ENCODE measurements at regions not wholly inside any gene's neighbourhood (a gene's known extent, or its start where the extent isn't known, plus 50 kb on each side); places are given as distances from the start of the nearest gene placed in this dataset.

- TF ChIP-seq RAD21 (IDR thresholded peaks at IDR 0.05 in 1 of 2, conservative IDR thresholded peaks at IDR 0.05 in 1 of 2; ENCODE audit: low read depth in 2 of 2, low read length in 2 of 2): no peak
- no peak for TF ChIP-seq RBBP5 (IDR thresholded peaks at IDR 0.05; ENCODE audit: borderline replicate concordance, low read depth, low read length)
- TF ChIP-seq SIX5 (IDR thresholded peaks at IDR 0.05; ENCODE audit: low read depth, low read length): no peak
- TF ChIP-seq GABPA (IDR thresholded peaks at IDR 0.05; ENCODE audit: borderline replicate concordance, insufficient read depth, low read length): no peak
- TF ChIP-seq YY1 (IDR thresholded peaks at IDR 0.05; ENCODE audit: low read depth, low read length): no peak
These were observed 51.7 kb upstream of the TIAM1 start (continued) for GRCh38 chr21:31395791-31396190.
